Karpas-422 (cell line): ENCODE measurements at regions not wholly inside any gene's neighbourhood (a gene's known extent, or its start where the extent isn't known, plus 50 kb on each side); places are given as distances from the start of the nearest gene placed in this dataset.
A peak's percentile ranks its signal among the peaks of the same experiment; 100 is the strongest.

Source experiments
- DNase-seq: peaks from one replicate; pipeline ENCODE4 v3.0.0-alpha.2; 2015
- H2AFZ ChIP-seq: fragments of 200-600 bp; sonication (generic); 2 replicates; pipeline ENCODE4 v1.6.1; 2014; ENCODE audit warnings: antibody characterized with exemption, low read length, mixed read lengths
- H3K27ac ChIP-seq: fragments of 200-600 bp; sonication (generic); 2 replicates; pipeline ENCODE4 v1.5.1; 2014; ENCODE audit warnings: mild to moderate bottlenecking, low read length, moderate library complexity
- H3K27me3 ChIP-seq: fragments of 200-600 bp; sonication (generic); 2 replicates; pipeline ENCODE4 v1.6.1; 2014; ENCODE audit warnings: low read length, mixed read lengths
- H3K36me3 ChIP-seq: fragments of 200-600 bp; sonication (generic); 2 replicates; pipeline ENCODE4 v1.6.1; 2014; ENCODE audit warnings: low read length, mixed read lengths; ENCODE audit not compliant: insufficient read depth
- H3K4me1 ChIP-seq: fragments of 200-600 bp; sonication (generic); 2 replicates; pipeline ENCODE4 v1.6.1; 2014; ENCODE audit warnings: mild to moderate bottlenecking, low read length, mixed read lengths
- H3K4me2 ChIP-seq: fragments of 200-600 bp; sonication (generic); 2 replicates; pipeline ENCODE4 v1.6.1; 2014; ENCODE audit warnings: low read length, low read depth, mild to moderate bottlenecking; ENCODE audit not compliant: poor library complexity, severe bottlenecking
- H3K4me3 ChIP-seq: fragments of 200-600 bp; sonication (generic); 2 replicates; pipeline ENCODE4 v1.5.1; 2014; ENCODE audit warnings: mild to moderate bottlenecking, antibody characterized with exemption, low read length, mixed read lengths
- H3K79me2 ChIP-seq: fragments of 200-600 bp; sonication (generic); 2 replicates; pipeline ENCODE4 v1.6.1; 2014; ENCODE audit warnings: mild to moderate bottlenecking, low read length, mixed read lengths
- H3K9ac ChIP-seq: fragments of 200-600 bp; sonication (generic); 2 replicates; pipeline ENCODE4 v1.6.0; 2014; ENCODE audit warnings: low read length
- H3K9me2 ChIP-seq: fragments of 200-600 bp; sonication (generic), shearing (Covaris generic); replicated peaks from 2 replicates; pipeline ENCODE4 v1.6.0; 2014; ENCODE audit warnings: mild to moderate bottlenecking, low read length, moderate library complexity; ENCODE audit not compliant: insufficient read depth
- H3K9me3 ChIP-seq: fragments of 300-700, 200-600 bp; sonication (generic); 2 replicates; pipeline ENCODE4 v1.6.1; 2014; ENCODE audit warnings: low read length, mixed read lengths
- H4K20me1 ChIP-seq: fragments of 200-600 bp; sonication (generic); 2 replicates; pipeline ENCODE4 v1.6.1; 2014; ENCODE audit warnings: mild to moderate bottlenecking, antibody characterized with exemption, low read length, low read depth; ENCODE audit not compliant: insufficient read depth

DNA sequence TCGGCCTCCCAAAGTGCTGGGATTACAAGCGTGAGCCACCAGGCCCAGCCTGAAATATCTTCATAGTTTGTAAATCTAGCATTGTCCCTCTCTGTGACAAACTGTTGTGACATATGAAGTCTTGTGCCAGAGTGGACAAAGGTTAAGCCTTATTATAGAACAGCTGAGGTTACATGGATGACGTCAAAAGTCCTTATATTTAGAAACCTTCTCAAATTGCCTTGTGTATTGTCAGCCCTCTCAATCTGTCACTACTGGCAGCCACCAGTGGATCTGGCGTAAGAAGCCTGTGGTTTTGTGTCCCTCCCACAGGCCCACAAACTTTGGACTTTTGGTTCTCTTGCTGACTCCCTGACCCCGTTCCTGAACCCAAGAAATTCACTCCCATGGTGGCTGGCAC, 79.4 kb upstream of the CCDC112 start:
- Histone ChIP-seq H3K27me3 (no peaks in the 10 kb centered on the region), H3K27ac (no peak overlapping the region), H3K4me3 (no peak overlapping the region), H3K79me2 (no peaks in the 10 kb centered on the region), H2AFZ (no peak overlapping the region), H3K9me3 (no peaks in the 10 kb centered on the region), H3K9me2 (no peaks in the 10 kb centered on the region), H3K4me1 (peaks cover 9% of the 10 kb centered on the region; the same call in 1 of the 2 replicates), H3K9ac (no peak overlapping the region), H3K36me3 (no peaks in the 10 kb centered on the region), H3K4me2 (no peak overlapping the region), H4K20me1 (no peaks in the 10 kb centered on the region)
- no peak for DNase-seq

DNA sequence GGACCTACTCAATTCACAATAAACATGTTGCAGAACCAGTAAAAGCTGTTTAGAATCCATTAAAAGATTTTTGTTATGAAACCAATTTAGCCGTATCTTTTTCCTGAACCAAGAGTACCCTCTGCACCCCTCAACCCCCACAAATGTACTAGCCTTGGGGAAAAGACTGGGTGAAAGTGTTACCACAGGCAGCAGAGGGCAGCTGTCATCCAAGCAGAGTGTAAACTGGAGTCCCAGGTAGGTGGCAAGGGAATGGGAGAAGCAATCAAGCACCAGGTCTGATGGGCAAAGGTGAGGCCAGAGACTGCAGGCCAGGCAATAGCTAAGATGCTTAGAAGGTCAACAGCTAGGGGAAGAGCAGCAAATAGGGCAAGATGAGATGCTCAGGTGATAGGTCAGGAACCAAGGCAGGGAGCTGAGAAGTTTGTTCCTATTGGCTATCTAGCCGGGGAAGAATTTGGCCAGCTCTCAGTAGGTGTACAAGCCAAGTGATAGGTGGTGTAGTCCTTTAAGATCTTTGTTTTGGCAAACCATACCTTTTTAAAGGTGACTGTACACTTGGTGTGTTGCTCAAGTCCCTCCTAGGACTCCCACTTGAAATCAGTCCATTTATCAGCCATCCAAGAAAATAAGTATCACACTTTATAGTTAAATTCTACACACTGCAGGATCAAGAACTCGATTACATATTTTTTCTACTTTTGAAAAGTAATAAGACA, 77.8 kb upstream of the CCDC112 start:
- peaks cover 9% of the 10 kb centered on the region; the same call in 1 of the 2 replicates for H3K4me1 ChIP-seq
- no peak overlapping the region for H3K4me3 ChIP-seq
- H3K79me2 ChIP-seq: no peaks in the 10 kb centered on the region
- no peaks in the 10 kb centered on the region for H4K20me1 ChIP-seq
- H3K9me3 ChIP-seq: no peaks in the 10 kb centered on the region
- H2AFZ ChIP-seq: no peak overlapping the region
- no peaks in the 10 kb centered on the region for H3K27me3 ChIP-seq
- no peak for DNase-seq
- no peaks in the 10 kb centered on the region for H3K9me2 ChIP-seq
- H3K9ac ChIP-seq: no peak overlapping the region
- no peaks in the 10 kb centered on the region for H3K36me3 ChIP-seq
- H3K4me2 ChIP-seq: no peak overlapping the region
- H3K27ac ChIP-seq: no peak overlapping the region

DNA sequence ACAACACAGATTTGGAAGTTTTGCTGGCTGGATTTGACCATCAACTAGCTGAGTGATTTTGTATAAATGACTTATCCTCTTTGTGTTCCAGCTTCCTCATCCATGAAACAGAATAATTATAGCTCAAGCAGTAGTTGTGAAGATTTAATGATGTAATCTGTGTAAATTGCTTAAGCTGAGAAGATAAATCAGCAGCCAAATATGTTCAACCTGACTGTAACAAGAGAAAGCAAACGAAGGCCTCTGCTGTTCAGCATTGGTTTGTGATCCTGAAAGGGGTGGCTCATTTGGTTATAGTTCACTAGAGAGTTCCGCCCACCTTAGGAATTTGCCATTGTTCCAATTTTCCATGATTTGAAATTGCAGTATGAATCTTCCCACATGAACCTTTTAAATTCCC, 75.7 kb upstream of the CCDC112 start:
- no peak overlapping the region for H3K27ac ChIP-seq
- H3K4me1 ChIP-seq: peaks cover 6% of the 10 kb centered on the region; the same call in 1 of the 2 replicates
- H3K9me3 ChIP-seq: no peaks in the 10 kb centered on the region
- H3K9ac ChIP-seq: no peak overlapping the region
- no peaks in the 10 kb centered on the region for H3K27me3 ChIP-seq
- H3K4me3 ChIP-seq: no peak overlapping the region
- no peaks in the 10 kb centered on the region for H3K79me2 ChIP-seq
- DNase-seq: no peak
- no peak overlapping the region for H3K4me2 ChIP-seq
- no peaks in the 10 kb centered on the region for H4K20me1 ChIP-seq
- H2AFZ ChIP-seq: no peak overlapping the region
- no peaks in the 10 kb centered on the region for H3K36me3 ChIP-seq
- no peaks in the 10 kb centered on the region for H3K9me2 ChIP-seq

DNA sequence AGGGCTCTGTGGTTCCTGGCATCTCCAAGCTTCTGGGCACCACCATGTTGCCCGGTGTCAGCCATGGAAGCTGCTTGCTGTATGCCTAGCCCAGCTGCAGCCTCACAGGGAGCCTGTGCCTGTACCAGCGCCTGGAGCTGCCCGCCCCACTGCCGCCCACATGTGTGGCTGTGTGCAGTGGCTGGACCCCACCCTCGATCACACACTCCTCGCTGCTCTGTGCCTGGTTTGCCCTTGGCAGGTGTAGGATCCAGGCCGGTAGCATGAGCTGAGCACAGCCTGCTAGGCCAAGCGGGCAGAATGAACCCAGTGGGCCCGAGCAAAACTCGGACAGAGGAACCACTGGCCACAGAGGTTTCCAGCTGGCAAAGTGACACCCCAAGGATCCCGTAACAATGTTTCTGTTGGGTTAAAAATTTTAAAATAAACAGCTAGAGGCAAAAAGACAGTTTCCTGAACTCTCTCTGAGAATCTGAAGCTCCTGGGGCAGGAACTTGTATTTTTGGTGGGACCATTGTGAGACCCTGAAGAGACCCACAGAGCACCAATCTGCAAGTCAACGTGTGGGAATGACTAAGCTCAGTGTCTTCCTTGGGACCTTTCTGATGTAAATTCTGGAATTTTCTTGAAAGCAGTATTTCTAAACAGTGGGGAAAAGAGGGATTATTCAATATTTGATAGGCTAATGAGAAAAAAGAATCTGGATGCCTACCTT, 73.1 kb upstream of the CCDC112 start:
- no peak overlapping the region for H3K27ac ChIP-seq
- no peak overlapping the region for H3K9ac ChIP-seq
- H3K36me3 ChIP-seq: no peaks in the 10 kb centered on the region
- H3K4me2 ChIP-seq: no peak overlapping the region
- H3K4me1 ChIP-seq: no peaks in the 10 kb centered on the region
- H2AFZ ChIP-seq: no peak overlapping the region
- no peaks in the 10 kb centered on the region for H3K27me3 ChIP-seq
- H3K9me3 ChIP-seq: no peaks in the 10 kb centered on the region
- no peaks in the 10 kb centered on the region for H4K20me1 ChIP-seq
- peak; percentile 7 for DNase-seq
- H3K4me3 ChIP-seq: no peak overlapping the region
- H3K79me2 ChIP-seq: no peaks in the 10 kb centered on the region
- no peaks in the 10 kb centered on the region for H3K9me2 ChIP-seq

DNA sequence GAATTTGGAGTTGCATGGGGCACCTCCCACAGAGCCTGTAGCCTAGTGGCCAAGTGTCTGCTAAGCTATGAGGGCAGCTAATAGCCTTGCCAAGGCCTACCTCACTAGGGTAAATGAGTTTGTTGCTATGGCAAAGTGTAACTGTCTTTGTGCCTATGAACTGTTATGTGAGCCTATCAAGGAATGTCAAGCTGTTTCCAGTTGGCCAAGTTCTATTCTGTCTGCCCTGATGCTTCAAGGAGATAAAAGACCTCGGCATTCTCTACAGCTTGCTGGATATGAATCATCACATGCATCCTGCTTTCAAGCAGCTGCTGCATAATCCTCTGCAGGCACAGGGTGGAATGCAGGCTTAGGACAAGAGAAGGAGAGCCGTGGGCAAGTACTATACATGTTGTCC, 69.8 kb upstream of the CCDC112 start:
- Histone ChIP-seq H3K4me3 (no peak overlapping the region), H2AFZ (no peak overlapping the region), H3K9me3 (no peaks in the 10 kb centered on the region), H3K4me1 (no peaks in the 10 kb centered on the region), H3K36me3 (no peaks in the 10 kb centered on the region), H3K27me3 (no peaks in the 10 kb centered on the region), H3K9ac (no peak overlapping the region), H3K27ac (no peak overlapping the region), H3K9me2 (no peaks in the 10 kb centered on the region; the same call in 1 of the 2 replicates), H3K79me2 (no peaks in the 10 kb centered on the region), H4K20me1 (no peaks in the 10 kb centered on the region), H3K4me2 (no peak overlapping the region)
- DNase-seq: no peak

DNA sequence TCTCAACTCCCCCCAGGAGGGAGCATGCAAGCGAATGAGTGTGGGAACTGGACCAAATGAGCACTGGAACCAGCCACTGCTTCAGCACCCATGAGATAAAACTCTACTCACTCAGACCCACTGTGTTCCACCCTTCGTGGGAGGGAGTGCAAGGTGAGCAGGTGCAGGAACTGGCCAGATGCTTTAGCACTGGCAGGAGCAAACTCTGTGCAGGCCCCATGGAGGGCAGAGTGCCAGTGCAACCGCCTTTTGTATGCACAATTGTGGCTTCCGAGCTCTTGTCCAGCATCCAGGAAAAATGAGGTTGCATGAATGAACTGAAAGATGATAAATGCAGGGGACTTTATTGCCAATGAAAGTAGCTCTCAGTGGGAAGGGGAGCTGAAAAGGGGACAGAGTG, 67.4 kb upstream of the CCDC112 start:
- DNase-seq: peak; percentile 19
- Histone ChIP-seq H3K27me3 (no peaks in the 10 kb centered on the region), H3K79me2 (no peaks in the 10 kb centered on the region), H3K36me3 (no peaks in the 10 kb centered on the region), H4K20me1 (no peaks in the 10 kb centered on the region), H2AFZ (no peak overlapping the region), H3K9me2 (no peaks in the 10 kb centered on the region; the same call in 1 of the 2 replicates), H3K27ac (no peak overlapping the region), H3K9me3 (no peaks in the 10 kb centered on the region), H3K4me1 (no peaks in the 10 kb centered on the region), H3K4me3 (no peak overlapping the region), H3K9ac (no peak overlapping the region), H3K4me2 (no peak overlapping the region)

DNA sequence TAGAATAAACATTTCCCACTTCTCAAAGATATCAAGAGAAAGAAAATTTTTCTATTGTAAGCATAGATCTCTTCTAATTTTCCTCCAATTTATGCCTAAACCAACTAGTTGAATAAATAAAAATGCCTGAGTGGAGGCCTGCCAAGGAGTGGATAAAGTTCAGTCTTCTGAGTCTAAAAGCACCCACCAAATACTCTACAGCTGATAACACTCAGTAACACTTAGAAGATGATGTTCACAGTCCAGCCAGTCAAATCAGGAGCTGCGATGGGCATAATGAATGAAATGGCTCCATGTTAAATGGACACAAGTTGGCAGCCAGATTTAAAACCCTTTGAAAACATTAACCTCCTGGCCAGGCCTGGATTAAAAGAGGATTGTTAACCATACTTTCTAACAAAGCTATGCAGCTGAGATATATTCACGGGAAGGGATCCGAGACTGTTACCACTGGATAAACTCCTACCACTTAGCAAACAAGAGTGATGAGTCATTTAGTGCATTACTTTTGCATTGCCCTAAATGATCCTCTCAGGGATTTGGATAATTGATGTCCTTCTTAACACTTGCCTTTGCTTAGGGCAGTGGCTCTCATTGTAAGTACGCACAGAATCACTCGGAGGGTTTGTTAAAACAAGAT, 63.7 kb upstream of the CCDC112 start:
- H3K9me3 ChIP-seq: no peaks in the 10 kb centered on the region
- H2AFZ ChIP-seq: no peak overlapping the region
- no peaks in the 10 kb centered on the region for H3K4me1 ChIP-seq
- no peaks in the 10 kb centered on the region; the same call in 1 of the 2 replicates for H3K9me2 ChIP-seq
- no peaks in the 10 kb centered on the region for H4K20me1 ChIP-seq
- H3K79me2 ChIP-seq: no peaks in the 10 kb centered on the region
- H3K9ac ChIP-seq: no peak overlapping the region
- H3K27ac ChIP-seq: no peak overlapping the region
- DNase-seq: no peak
- no peaks in the 10 kb centered on the region for H3K27me3 ChIP-seq
- no peak overlapping the region for H3K4me2 ChIP-seq
- no peaks in the 10 kb centered on the region for H3K36me3 ChIP-seq
- H3K4me3 ChIP-seq: no peak overlapping the region

DNA sequence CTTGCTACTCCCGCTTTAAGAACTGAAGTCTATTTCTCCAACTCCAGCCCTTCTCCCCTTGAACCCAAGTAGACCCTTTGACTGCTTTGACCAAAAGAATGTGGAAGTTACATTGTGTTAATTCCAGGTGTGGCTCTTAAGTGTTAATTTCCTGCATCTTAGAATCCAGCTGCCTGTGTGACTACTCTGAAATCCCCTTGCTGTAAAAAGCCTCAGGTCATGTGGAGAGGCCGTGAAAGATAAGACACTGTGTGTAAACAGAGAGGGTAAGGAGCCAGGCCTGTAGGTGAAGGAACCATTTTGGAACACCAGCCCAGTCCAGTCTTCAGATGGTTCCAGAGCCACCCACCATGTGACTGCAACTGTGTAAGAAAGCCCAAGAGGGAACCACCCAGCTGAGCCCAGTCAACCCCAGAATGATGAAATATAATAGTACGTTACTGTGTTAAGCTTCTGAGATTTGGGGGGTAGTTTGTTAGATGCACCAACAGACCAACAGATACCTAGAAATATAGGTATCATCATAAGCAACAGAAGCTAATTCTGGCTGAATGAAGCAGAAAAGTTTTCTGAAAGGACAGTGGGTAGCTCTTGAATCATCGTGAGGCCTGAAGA, 59.4 kb upstream of the CCDC112 start:
- H3K79me2 ChIP-seq: no peaks in the 10 kb centered on the region
- no peaks in the 10 kb centered on the region for H3K9me3 ChIP-seq
- H3K9me2 ChIP-seq: no peaks in the 10 kb centered on the region
- H3K36me3 ChIP-seq: no peaks in the 10 kb centered on the region
- no peak overlapping the region for H2AFZ ChIP-seq
- H3K4me3 ChIP-seq: no peak overlapping the region
- no peak overlapping the region for H3K27ac ChIP-seq
- H3K27me3 ChIP-seq: no peaks in the 10 kb centered on the region
- no peak overlapping the region for H3K4me2 ChIP-seq
- H3K4me1 ChIP-seq: no peaks in the 10 kb centered on the region
- DNase-seq: no peak
- H4K20me1 ChIP-seq: no peaks in the 10 kb centered on the region
- no peak overlapping the region for H3K9ac ChIP-seq
